ENCODE measurements at regions not wholly inside any gene's neighbourhood (a gene's known extent, or its start where the extent isn't known, plus 50 kb on each side); places are given as distances from the start of the nearest gene placed in this dataset.

- TF ChIP-seq ELK1 (IDR thresholded peaks at IDR 0.05; ENCODE audit: borderline replicate concordance, low read depth, low read length) (no peak), FOS (IDR thresholded peaks at IDR 0.05; ENCODE audit: low read depth, low read length) (no peak), MXI1 (IDR thresholded peaks at IDR 0.05; ENCODE audit: borderline replicate concordance, low read depth, low read length) (no peak), NFE2L2 (IDR thresholded peaks at IDR 0.05; ENCODE audit: low read depth, low read length) (no peak), CTCF (conservative IDR thresholded peaks at IDR 0.05; ENCODE audit: low read depth, low read length) (no peak), MAFK (IDR thresholded peaks at IDR 0.05; ENCODE audit: low read depth, low read length) (no peak), RCOR1 (IDR thresholded peaks at IDR 0.05; ENCODE audit: insufficient replicate concordance, low read length) (no peak), BHLHE40 (IDR thresholded peaks at IDR 0.05; ENCODE audit: low read depth, low read length) (no peak), RAD21 (IDR thresholded peaks at IDR 0.05; ENCODE audit: low read length) (no peak)
- intact Hi-C loops (cut with micrococcal nuclease), result no loop called here
- Histone ChIP-seq H3K9me3 (ENCODE audit: control insufficient read depth, insufficient read depth, low read length) (no peaks in the 10 kb centered on the region), H2BK5ac (ENCODE audit: low read depth, low read length, poor library complexity, severe bottlenecking) (no peak overlapping the region), H3K4ac (ENCODE audit: low read depth, low read length) (no peak overlapping the region), H2BK15ac (ENCODE audit: low read depth, low read length) (no peak overlapping the region), H3K36me3 (ENCODE audit: control insufficient read depth, insufficient read depth, low read length) (no peaks in the 10 kb centered on the region), H3K18ac (ENCODE audit: low read depth, low read length) (no peak overlapping the region), H4K91ac (ENCODE audit: insufficient read depth, low read depth, low read length) (no peak overlapping the region), H2AK5ac (ENCODE audit: low read depth, low read length) (no peak overlapping the region), H4K20me1 (ENCODE audit: insufficient read depth, low read length) (no peaks in the 10 kb centered on the region), H3K4me2 (ENCODE audit: low read depth, low read length) (no peak overlapping the region), H2AK9ac (replicated peaks; ENCODE audit: low read depth, low read length, poor library complexity) (no peak overlapping the region), H4K8ac (ENCODE audit: low read depth in 2 of 2, low read length in 2 of 2) (no peak overlapping the region), H3K4me3 (ENCODE audit: insufficient read depth, low read depth, low read length) (no peak overlapping the region), H2BK120ac (ENCODE audit: low read depth, low read length) (no peak overlapping the region), H3K27me3 (ENCODE audit: control insufficient read depth, insufficient read depth, low read length) (no peaks in the 10 kb centered on the region), H3K56ac (ENCODE audit: extremely low read depth, insufficient read depth, low read length) (no peak overlapping the region), H2AFZ (replicated peaks; ENCODE audit: low read length, poor library complexity) (no peak overlapping the region), H3K4me1 (ENCODE audit: control insufficient read depth, insufficient read depth, low read length) (no peaks in the 10 kb centered on the region), H4K5ac (ENCODE audit: low read depth, low read length) (no peak overlapping the region), H3K14ac (replicated peaks; ENCODE audit: low read depth, low read length) (no peak overlapping the region), H3K9ac (ENCODE audit: low read depth, low read length) (no peak overlapping the region), H3K9me1 (ENCODE audit: insufficient read depth, low read length) (no peaks in the 10 kb centered on the region), H3K79me1 (ENCODE audit: low read depth in 1 of 2, low read length in 2 of 2) (no peaks in the 10 kb centered on the region), H3K27ac (ENCODE audit: insufficient read depth, low read length) (no peak overlapping the region), H2BK20ac (ENCODE audit: low read depth, low read length) (no peak overlapping the region), H3K23ac (ENCODE audit: low read depth, low read length) (no peak overlapping the region)
- no peak for DNase-seq
- ATAC-seq (ENCODE audit: low read depth), result no peak
- no TSS peak for BruUV-seq (replicated peaks)
- dilution Hi-C loops (cut with HindIII; ENCODE audit: low sequenced_read_pairs, unreplicated experiment), result no loop called here
- ChIA-PET POLR2A (ENCODE audit: unreplicated experiment) (no interaction called here), CTCF (no interaction called here)
- in situ Hi-C loops (cut with MboI; ENCODE audit: low sequenced_read_pairs), result no loop called here
Measured at GRCh38 chr12:47601071-47601470, 104.8 kb downstream of the RPAP3 start.
